SK-N-SH (cell line): ENCODE measurements at regions not wholly inside any gene's neighbourhood (a gene's known extent, or its start where the extent isn't known, plus 50 kb on each side); places are given as distances from the start of the nearest gene placed in this dataset.

Source experiments
- CTCF ChIA-PET: fragments of 300-600, 350-600 bp; formaldehyde crosslinking; extraction: SDS; loops from one replicate; lab custom pipeline; 2021; lab: Yijun Ruan, JAX
- POLR2A ChIA-PET: fragments of 350-600 bp; sonication (Branson Sonifier 250); formaldehyde crosslinking; extraction: SDS; loops from one replicate; lab custom pipeline; 2020; ENCODE audit warnings: antibody characterized with exemption, inconsistent platforms; lab: Yijun Ruan, JAX
- DNase-seq: peaks from one replicate; pipeline ENCODE4 v3.0.0; 2012
- H2AFZ ChIP-seq: fragments of 200-600 bp; sonication (generic); 2 replicates; pipeline ENCODE4 v1.8.1; 2016; ENCODE audit warnings: antibody characterized with exemption, mild to moderate bottlenecking, low read depth
- H3F3A ChIP-seq: fragments of 200-600 bp; sonication (generic); replicated peaks from 2 replicates; pipeline ENCODE3; 2016; ENCODE audit warnings: antibody characterized with exemption, mild to moderate bottlenecking; ENCODE audit not compliant: insufficient read depth
- H3K27ac ChIP-seq, 2 experiments: fragments of 200-500 bp in 1 of 2; fragments of 200-600 bp in 1 of 2; sonication (Bioruptor generic) in 1 of 2; sonication (generic), shearing (Covaris generic) in 1 of 2; 2 replicates each; pipeline versions ENCODE4 v1.5.1 to v1.6.1; 2014 to 2016; ENCODE audit warnings: low read depth in 2 of 2, inconsistent platforms in 1 of 2, low read length in 1 of 2, mild to moderate bottlenecking in 1 of 2, mixed read lengths in 1 of 2
- H3K27me3 ChIP-seq: fragments of 200-600 bp; sonication (generic), shearing (Covaris generic); 2 replicates; pipeline ENCODE4 v1.6.1; 2016; ENCODE audit warnings: mixed run types; ENCODE audit not compliant: insufficient read depth
- H3K36me3 ChIP-seq, 2 experiments: fragments of 200-500 bp in 1 of 2; fragments of 200-600 bp in 1 of 2; sonication (Bioruptor generic) in 1 of 2; sonication (generic) in 1 of 2; replicated peaks in 1 of 2; 2 replicates each; pipeline versions ENCODE3 to v1.5.1; 2014 to 2016; ENCODE audit warnings: low read length in 1 of 2, mild to moderate bottlenecking in 1 of 2; ENCODE audit not compliant: insufficient read depth in 2 of 2, control insufficient read depth in 1 of 2
- H3K4me1 ChIP-seq, 2 experiments: fragments of 200-500 bp in 1 of 2; fragments of 200-600 bp in 1 of 2; sonication (Bioruptor generic) in 1 of 2; sonication (generic), shearing (Covaris generic) in 1 of 2; 2 replicates each; pipeline versions ENCODE4 v1.5.1 to v1.6.1; 2014 to 2016; ENCODE audit warnings: low read depth in 1 of 2, low read length in 1 of 2, mixed run types in 1 of 2; ENCODE audit not compliant: insufficient read depth in 2 of 2, control insufficient read depth in 1 of 2
- H3K4me2 ChIP-seq: fragments of 200-600 bp; sonication (generic), shearing (Covaris generic); 2 replicates; pipeline ENCODE4 v1.6.1; 2017; ENCODE audit warnings: mixed run types
- H3K4me3 ChIP-seq, 2 experiments: fragments of 200-500 bp in 1 of 2; fragments of 200-600 bp in 1 of 2; sonication (Bioruptor generic) in 1 of 2; sonication (generic), shearing (Covaris generic) in 1 of 2; 2 replicates each; pipeline versions ENCODE4 v1.5.1 to v1.8.1; 2014 to 2016; ENCODE audit warnings: low read depth in 2 of 2, inconsistent platforms in 1 of 2, low read length in 1 of 2, mild to moderate bottlenecking in 1 of 2, mixed read lengths in 1 of 2, moderate library complexity in 1 of 2
- H3K79me2 ChIP-seq: fragments of 200-600 bp; sonication (generic); 2 replicates; pipeline ENCODE4 v1.8.1; 2017; ENCODE audit warnings: mild to moderate bottlenecking; ENCODE audit not compliant: insufficient read depth
- H3K9ac ChIP-seq: fragments of 200-600 bp; sonication (generic); 2 replicates; pipeline ENCODE4 v1.6.1; 2017; ENCODE audit warnings: mixed run types
- H3K9me2 ChIP-seq: fragments of 200-600 bp; sonication (generic); 2 replicates; pipeline ENCODE4 v1.6.1; 2017; ENCODE audit warnings: mixed run types
- H3K9me3 ChIP-seq: fragments of 200-600 bp; sonication (generic); 2 replicates; pipeline ENCODE4 v1.6.1; 2017; ENCODE audit warnings: mixed run types, mild to moderate bottlenecking, moderate library complexity
- H4K20me1 ChIP-seq: fragments of 200-600 bp; sonication (generic); 2 replicates; pipeline ENCODE4 v1.6.1; 2017; ENCODE audit warnings: mild to moderate bottlenecking, mixed run types; ENCODE audit not compliant: insufficient read depth
- CHD2 ChIP-seq: fragments of 150-350 bp; IDR thresholded peaks from 2 replicates; pipeline ENCODE4 v1.6.1; 2018; ENCODE audit warnings: low read length; ENCODE audit not compliant: partially characterized antibody
- ELF1 ChIP-seq: IDR thresholded peaks from 2 replicates; pipeline ENCODE4 v1.4.0; 2012
- EP300 ChIP-seq, 2 experiments: IDR thresholded peaks; 2 replicates each; pipeline versions ENCODE4 v1.4.0 to v1.6.1; 2012; ENCODE audit warnings: borderline replicate concordance in 1 of 2, low read depth in 1 of 2, low read length in 1 of 2
- FOSL2 ChIP-seq: IDR thresholded peaks from 2 replicates; pipeline ENCODE4 v1.4.0; 2012; ENCODE audit warnings: low read depth, mild to moderate bottlenecking, moderate library complexity, borderline replicate concordance
- MAX ChIP-seq: IDR thresholded peaks from 2 replicates; pipeline ENCODE4 v1.4.0; 2012; ENCODE audit warnings: low read depth
- MEF2A ChIP-seq: IDR thresholded peaks from 2 replicates; pipeline ENCODE4 v1.4.0; 2012; ENCODE audit warnings: low read depth, borderline replicate concordance
- MXI1 ChIP-seq: IDR thresholded peaks from 2 replicates; pipeline ENCODE4 v1.6.1; 2012; ENCODE audit warnings: mild to moderate bottlenecking, low read depth, low read length, improper control_type of control experiment
- NFIC ChIP-seq: IDR thresholded peaks from 2 replicates; pipeline ENCODE4 v1.4.0; 2012; ENCODE audit warnings: borderline replicate concordance
- RCOR1 ChIP-seq: fragments of 150-350 bp; IDR thresholded peaks from 2 replicates; pipeline ENCODE4 v1.6.1; 2017; ENCODE audit warnings: antibody characterized with exemption, low read length
- REST ChIP-seq: IDR thresholded peaks from 2 replicates; pipeline ENCODE4 v1.6.1; 2012; ENCODE audit warnings: mild to moderate bottlenecking, low read depth, low read length, moderate library complexity
- RXRA ChIP-seq: IDR thresholded peaks from 2 replicates; pipeline ENCODE4 v1.4.0; 2012; ENCODE audit warnings: low read depth, mild to moderate bottlenecking, borderline replicate concordance
- SIN3A ChIP-seq: IDR thresholded peaks from 2 replicates; pipeline ENCODE4 v1.6.1; 2012; ENCODE audit warnings: low read depth, mild to moderate bottlenecking, low read length, moderate library complexity, borderline replicate concordance
- SMC3 ChIP-seq: IDR thresholded peaks from 2 replicates; pipeline ENCODE4 v1.6.1; 2012; ENCODE audit warnings: low read depth, low read length, improper control_type of control experiment
- TCF12 ChIP-seq: IDR thresholded peaks from 2 replicates; pipeline ENCODE4 v1.4.0; 2012
- TEAD4 ChIP-seq: IDR thresholded peaks from 2 replicates; pipeline ENCODE4 v1.4.0; 2012; ENCODE audit warnings: mild to moderate bottlenecking, borderline replicate concordance; ENCODE audit not compliant: insufficient read depth
- USF1 ChIP-seq: IDR thresholded peaks from 2 replicates; pipeline ENCODE4 v1.4.0; 2012; ENCODE audit warnings: low read depth, borderline replicate concordance
- USF2 ChIP-seq: fragments of 150-350 bp; IDR thresholded peaks from 2 replicates; pipeline ENCODE4 v1.6.1; 2017; ENCODE audit warnings: antibody characterized with exemption, low read length, low read depth, borderline replicate concordance
- WGBS: methylation state at CpG from one replicate; pipeline ENCODE4 v1.1.6; 2017; ENCODE audit warnings: low lambda C conversion rate; 5-methylcytosine and 5-hydroxymethylcytosine counted together

GRCh38 chr10:29109707-29110571, 178.9 kb upstream of the LYZL1 start:
- Histone ChIP-seq H3K27me3 (no peaks in the 10 kb centered on the region; the same call in 1 of the 2 replicates), H4K20me1 (no peaks in the 10 kb centered on the region), H3K27ac (no peak overlapping the region), H3K9me2 (no peaks in the 10 kb centered on the region), H3K36me3 (no peaks in the 10 kb centered on the region), H2AFZ (no peak overlapping the region), H3K4me2 (no peak overlapping the region), H3K4me3 (no peak overlapping the region), H3K9me3 (no peaks in the 10 kb centered on the region), H3K4me1 (peaks cover 8 to 21% of the 10 kb centered on the region in 2 experiments; a peak in 2 of 4 replicates), H3K9ac (no peak overlapping the region), H3K79me2 (no peaks in the 10 kb centered on the region), H3F3A (no peaks in the 10 kb centered on the region)
- ChIA-PET CTCF (interaction anchor here (1.0 kb wide), 1 partner anchor 20 kb away, joined by 3 read pairs; no protein-coding TSS in a partner anchor), POLR2A (no interaction called here)
- WGBS: 75% methylated on average over 9 of the region's 9 CpGs
- no peak for TF ChIP-seq USF2
- no peak for DNase-seq

GRCh38 chr10:29112827-29113615, 175.8 kb upstream of the LYZL1 start:
- Histone ChIP-seq H2AFZ (0 out of 2 replicates have a peak overlapping the region, but pooled peaks have one; percentile 25), H3K4me3 (no peak overlapping the region), H3K4me1 (peaks cover 0 to 19% of the 10 kb centered on the region in 2 experiments; a peak in 2 of 4 replicates), H4K20me1 (no peaks in the 10 kb centered on the region), H3K4me2 (no peak overlapping the region), H3K9me2 (no peaks in the 10 kb centered on the region), H3K27me3 (no peaks in the 10 kb centered on the region; the same call in 1 of the 2 replicates), H3K79me2 (no peaks in the 10 kb centered on the region), H3K27ac (peak overlapping the region in 1 of 2 experiments; percentile 99; a peak in 2 of 4 replicates), H3K9me3 (peaks cover 3% of the 10 kb centered on the region; the same call in 1 of the 2 replicates), H3K36me3 (no peaks in the 10 kb centered on the region), H3K9ac (no peak overlapping the region), H3F3A (no peaks in the 10 kb centered on the region)
- 64% methylated on average over 13 of the region's 13 CpGs for WGBS
- ChIA-PET POLR2A (interaction anchor here (0.8 to 0.9 kb wide), 2 partner anchors 13 to 141 kb away, joined by 3 read pairs; no protein-coding TSS in a partner anchor), CTCF (interaction anchor here (0.9 to 2.4 kb wide), 7 partner anchors 9 to 435 kb away, joined by 3 to 8 read pairs (median 5); partner anchors contain the start of gene BAMBI)
- DNase-seq: peak; percentile 70
- TF ChIP-seq SMC3 (no peak; the same call in 1 of the 2 replicates), RCOR1 (peak; percentile 78), MEF2A (no peak), MAX (no peak), EP300 (IDR thresholded peaks at IDR 0.05; ENCODE audit: borderline replicate concordance in 1 of 2, low read depth in 1 of 2, low read length in 1 of 2) (peak; percentile 14 to 88; a peak in 2 of 4 replicates), SIN3A (no peak), TCF12 (peak; percentile 46), TEAD4 (0 out of 2 replicates have a peak, but pooled peaks have one; percentile 12), FOSL2 (no peak), NFIC (no peak), REST (no peak), USF2 (no peak), CHD2 (peak; percentile 76), MXI1 (peak; percentile 66; the same call in 1 of the 2 replicates), ELF1 (no peak), USF1 (no peak), RXRA (no peak)
